ENCODE measurements at regions not wholly inside any gene's neighbourhood (a gene's known extent, or its start where the extent isn't known, plus 50 kb on each side); places are given as distances from the start of the nearest gene placed in this dataset.

GRCh38 chr5:74464512-74465209 is 175.9 kb downstream of the ENC1 start:
- TF ChIP-seq TEAD4 (IDR thresholded peaks at IDR 0.05) (no peak), CREB1 (IDR thresholded peaks at IDR 0.05; ENCODE audit: low read depth) (no peak), TAF1 (IDR thresholded peaks at IDR 0.05; ENCODE audit: low read depth) (no peak), YY1 (IDR thresholded peaks at IDR 0.05; ENCODE audit: low read depth) (no peak), REST (IDR thresholded peaks at IDR 0.05; ENCODE audit: low read depth) (no peak), EP300 (IDR thresholded peaks at IDR 0.05; ENCODE audit: borderline replicate concordance) (no peak), RAD21 (IDR thresholded peaks at IDR 0.05; ENCODE audit: low read depth) (no peak)
